Urinary bladder (tissue), 3 donors: ENCODE measurements at regions not wholly inside any gene's neighbourhood (a gene's known extent, or its start where the extent isn't known, plus 50 kb on each side); places are given as distances from the start of the nearest gene placed in this dataset.

Source experiments
- DNase-seq: peaks from one replicate; pipeline ENCODE4 v3.0.0-alpha.2; 2015; ENCODE audit errors: extremely low spot score
- H3K27ac ChIP-seq: one replicate; pipeline ENCODE4 v1.5.1; 2013; ENCODE audit warnings: low read depth, mild to moderate bottlenecking, moderate library complexity
- H3K36me3 ChIP-seq: one replicate; pipeline ENCODE4 v1.6.1; 2013; ENCODE audit warnings: mild to moderate bottlenecking, moderate library complexity; ENCODE audit not compliant: insufficient read depth
- H3K4me1 ChIP-seq: one replicate; pipeline ENCODE4 v1.6.1; 2013; ENCODE audit warnings: mild to moderate bottlenecking, moderate library complexity; ENCODE audit not compliant: insufficient read depth
- H3K4me3 ChIP-seq: one replicate; pipeline ENCODE4 v1.5.1; 2013; ENCODE audit warnings: low read depth, low read length
- WGBS: extraction: QIAGEN DNeasy Blood & Tissue Kit; methylation state at CpG from one replicate; pipeline ENCODE4 v1.1.7; 2013; 5-methylcytosine and 5-hydroxymethylcytosine counted together
- donor health status: healthy with polysubstance abuse.
- donor health status: healthy.

DNA sequence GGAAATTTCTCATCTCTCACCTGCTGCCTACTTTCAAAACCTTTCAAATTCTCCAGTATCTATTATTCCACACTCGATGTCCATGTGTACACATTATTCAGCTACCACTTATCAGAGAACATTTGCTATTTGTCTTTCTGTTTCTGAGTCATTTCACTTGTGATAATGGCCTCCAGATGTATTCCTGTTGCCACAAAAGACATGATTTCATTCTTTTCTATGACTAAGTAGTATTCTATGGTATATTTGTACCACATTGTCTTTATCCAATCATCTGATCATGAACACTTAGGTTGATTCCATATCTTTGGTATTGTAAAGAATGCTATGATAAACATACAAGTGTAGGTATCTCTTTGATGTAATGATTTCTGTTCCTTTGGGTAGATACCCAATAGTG lies 310.1 kb upstream of the SPOCK3 start:
- 86% methylated on average over 1 of the region's 1 CpG for WGBS
- Histone ChIP-seq H3K4me1 (no peaks in the 10 kb centered on the region), H3K27ac (no peak overlapping the region), H3K4me3 (no peak overlapping the region), H3K36me3 (no peaks in the 10 kb centered on the region)
- no peak for DNase-seq

GRCh38 chr4:167550021-167550420 lies 315.7 kb upstream of the SPOCK3 start:
- 52% methylated on average over 5 of the region's 5 CpGs for WGBS
- no peak for DNase-seq
- Histone ChIP-seq H3K4me1 (no peaks in the 10 kb centered on the region), H3K27ac (no peak overlapping the region), H3K36me3 (no peaks in the 10 kb centered on the region), H3K4me3 (no peak overlapping the region)

GRCh38 chr4:167555338-167556022 lies 321.2 kb upstream of the SPOCK3 start:
- WGBS = 78% methylated on average over 3 of the region's 3 CpGs
- H3K4me1 ChIP-seq = no peaks in the 10 kb centered on the region
- no peak overlapping the region for H3K27ac ChIP-seq
- no peaks in the 10 kb centered on the region for H3K36me3 ChIP-seq
- no peak overlapping the region for H3K4me3 ChIP-seq
- no peak for DNase-seq

DNA sequence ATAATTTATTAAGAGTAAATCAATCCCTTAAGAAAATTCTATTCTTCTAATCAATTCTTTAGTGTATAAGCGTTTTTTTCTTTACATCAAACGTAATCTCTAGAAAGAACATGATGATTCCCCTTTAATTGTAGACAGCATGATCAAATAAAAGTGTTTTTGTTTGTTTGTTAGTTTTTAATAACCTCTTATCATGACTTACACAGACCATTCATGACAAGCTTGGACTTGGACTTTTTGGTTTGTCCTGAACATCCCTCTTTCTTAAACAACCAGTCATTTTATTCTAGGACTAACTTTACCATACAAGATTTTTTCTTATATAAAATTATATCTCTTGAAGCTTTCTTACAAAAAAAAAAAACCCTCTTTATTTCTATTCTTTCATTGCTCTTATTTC lies 344.6 kb upstream of the SPOCK3 start:
- WGBS = 35% methylated on average over 2 of the region's 2 CpGs
- H3K27ac ChIP-seq = no peak overlapping the region

GRCh38 chr4:167581449-167581965 lies 347.2 kb upstream of the SPOCK3 start:
- no peak overlapping the region for H3K4me3 ChIP-seq
- 87% methylated on average over 19 of the region's 19 CpGs for WGBS
- H3K4me1 ChIP-seq = no peaks in the 10 kb centered on the region
- H3K27ac ChIP-seq = no peak overlapping the region
- H3K36me3 ChIP-seq = no peaks in the 10 kb centered on the region
- no peak for DNase-seq

More for the DNA sequence above, 344.6 kb upstream of the SPOCK3 start:
- H3K36me3 ChIP-seq = no peaks in the 10 kb centered on the region
- H3K4me1 ChIP-seq = no peaks in the 10 kb centered on the region
- H3K4me3 ChIP-seq = no peak overlapping the region
- no peak for DNase-seq

DNA sequence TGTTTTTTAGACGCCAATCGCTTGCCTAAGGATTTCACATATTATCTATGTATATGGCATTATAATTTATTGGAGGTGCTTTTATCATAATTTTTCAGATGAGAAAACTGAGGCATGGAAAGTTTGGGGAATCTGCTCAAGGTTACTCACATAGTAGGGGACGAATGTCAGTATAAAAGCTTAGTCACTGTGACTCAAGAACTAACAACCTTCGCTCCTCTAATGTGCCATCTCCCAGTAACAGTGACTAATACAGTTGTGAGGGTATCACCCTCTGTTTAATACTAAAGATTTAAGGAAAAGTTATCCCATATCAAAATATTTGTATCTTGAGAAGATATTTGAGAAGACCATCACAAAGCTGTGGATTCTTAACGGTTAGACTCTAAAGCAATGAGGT lies 353.1 kb upstream of the SPOCK3 start:
- no peak for DNase-seq
- Histone ChIP-seq H3K36me3 (no peaks in the 10 kb centered on the region), H3K4me3 (no peak overlapping the region), H3K4me1 (no peaks in the 10 kb centered on the region), H3K27ac (no peak overlapping the region)
- 86% methylated on average over 5 of the region's 5 CpGs for WGBS

GRCh38 chr4:167595898-167596297 lies 361.6 kb upstream of the SPOCK3 start:
- no peak overlapping the region for H3K27ac ChIP-seq
- no peak overlapping the region for H3K4me3 ChIP-seq
- WGBS = 78% methylated on average over 3 of the region's 3 CpGs
- H3K4me1 ChIP-seq = no peaks in the 10 kb centered on the region
- H3K36me3 ChIP-seq = no peaks in the 10 kb centered on the region
- no peak for DNase-seq

GRCh38 chr4:167602157-167602556 lies 367.9 kb upstream of the SPOCK3 start:
- H3K27ac ChIP-seq = no peak overlapping the region
- 75% methylated on average over 2 of the region's 2 CpGs for WGBS

GRCh38 chr4:167606551-167606950 lies 372.3 kb upstream of the SPOCK3 start:
- no peak for DNase-seq
- H3K27ac ChIP-seq = no peak overlapping the region
- WGBS = 66% methylated on average over 4 of the region's 4 CpGs
- no peaks in the 10 kb centered on the region for H3K4me1 ChIP-seq
- no peaks in the 10 kb centered on the region for H3K36me3 ChIP-seq
- no peak overlapping the region for H3K4me3 ChIP-seq

More at GRCh38 chr4:167602157-167602556, 367.9 kb upstream of the SPOCK3 start:
- H3K36me3 ChIP-seq = no peaks in the 10 kb centered on the region
- H3K4me1 ChIP-seq = no peaks in the 10 kb centered on the region
- DNase-seq = no peak
- H3K4me3 ChIP-seq = no peak overlapping the region

DNA sequence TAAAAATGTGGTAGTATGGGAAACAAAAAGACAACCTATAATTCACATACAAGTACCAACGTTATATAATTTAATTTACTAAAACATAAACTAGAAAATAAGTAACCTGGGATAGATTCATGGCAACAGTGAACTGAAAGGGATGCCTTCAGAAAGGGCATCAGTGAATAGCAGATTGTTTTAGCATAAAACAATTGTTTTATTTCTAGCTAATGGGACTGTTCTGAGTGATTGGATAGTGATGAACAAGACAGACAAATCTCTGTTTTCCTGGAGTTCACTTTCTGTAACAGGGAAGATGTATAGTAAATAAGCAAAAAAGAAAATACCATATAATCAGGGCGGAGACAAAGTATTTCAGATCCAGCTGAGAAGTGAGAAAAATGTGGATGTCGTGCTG lies 379.1 kb upstream of the SPOCK3 start:
- DNase-seq = no peak
- 72% methylated on average over 3 of the region's 3 CpGs for WGBS
- Histone ChIP-seq H3K36me3 (no peaks in the 10 kb centered on the region), H3K4me1 (no peaks in the 10 kb centered on the region), H3K27ac (no peak overlapping the region), H3K4me3 (no peak overlapping the region)

- WGBS = 50% methylated on average over 3 of the region's 3 CpGs
- Histone ChIP-seq H3K36me3 (no peaks in the 10 kb centered on the region), H3K4me1 (no peaks in the 10 kb centered on the region), H3K4me3 (no peak overlapping the region), H3K27ac (no peak overlapping the region)
- no peak for DNase-seq
Measured at GRCh38 chr4:167614866-167615265, 380.6 kb upstream of the SPOCK3 start.

DNA sequence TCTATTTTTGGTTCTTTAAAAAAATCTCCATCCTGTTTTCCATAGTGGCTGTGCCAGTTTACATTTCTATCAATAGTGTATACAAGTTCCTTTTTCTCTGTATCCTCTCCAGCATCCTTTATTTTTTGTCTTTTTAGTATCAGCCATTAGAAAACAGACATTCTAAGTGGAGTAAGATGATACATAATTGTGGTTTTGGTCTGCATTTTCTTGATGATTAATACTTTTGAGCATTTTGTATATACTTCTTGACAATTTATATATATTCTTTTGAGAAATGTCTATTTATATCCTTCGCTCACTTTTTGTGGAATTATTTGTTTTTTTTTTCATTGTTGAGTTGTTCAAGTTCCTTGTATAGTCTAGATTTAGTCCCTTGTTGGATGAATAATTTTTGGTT lies 382.2 kb upstream of the SPOCK3 start:
- Histone ChIP-seq H3K4me3 (no peak overlapping the region), H3K36me3 (no peaks in the 10 kb centered on the region), H3K27ac (no peak overlapping the region), H3K4me1 (no peaks in the 10 kb centered on the region)
- no peak for DNase-seq
- 40% methylated on average over 1 of the region's 1 CpG for WGBS

DNA sequence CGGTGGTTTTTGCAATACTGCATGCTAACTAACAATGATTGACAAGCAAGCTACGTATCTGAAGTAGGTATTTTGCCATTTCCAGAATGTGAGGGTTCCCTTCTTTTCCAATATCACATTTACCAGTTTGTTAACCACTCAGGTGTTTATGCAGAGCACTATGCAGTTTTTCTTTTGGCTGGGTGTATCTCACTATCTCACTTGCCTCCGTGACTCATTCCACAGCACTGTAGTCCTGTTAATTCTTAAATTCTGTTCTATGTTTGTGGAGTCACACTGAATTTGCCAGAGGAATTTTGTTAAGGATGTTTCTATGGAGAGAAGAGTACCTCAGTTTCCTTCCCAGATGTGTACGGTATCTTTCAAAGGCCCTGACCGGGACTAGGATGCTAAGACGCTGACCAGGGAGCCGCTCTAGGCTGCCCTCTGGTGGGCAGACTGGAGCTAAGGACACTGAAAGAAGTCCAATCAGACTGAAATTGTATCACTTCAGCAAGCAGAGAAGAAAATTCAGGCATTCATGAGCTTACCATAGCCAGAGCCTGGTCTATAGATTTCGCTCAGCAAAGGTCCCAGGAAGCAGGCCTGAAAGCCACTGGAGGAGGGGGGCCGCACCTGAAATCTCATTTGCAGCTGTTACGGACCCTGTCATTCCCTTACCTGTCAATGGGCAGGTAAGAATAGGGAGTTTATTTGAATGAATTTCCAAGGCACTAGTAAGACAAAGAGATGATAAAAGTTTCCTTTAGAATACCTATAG lies 388.4 kb upstream of the SPOCK3 start:
- H3K4me3 ChIP-seq = no peak overlapping the region
- H3K27ac ChIP-seq = no peak overlapping the region
- WGBS = 51% methylated on average over 10 of the region's 10 CpGs
- no peaks in the 10 kb centered on the region for H3K4me1 ChIP-seq
- DNase-seq = no peak
- H3K36me3 ChIP-seq = no peaks in the 10 kb centered on the region

GRCh38 chr4:167623241-167623572 lies 388.9 kb upstream of the SPOCK3 start:
- WGBS = 77% methylated on average over 3 of the region's 3 CpGs
- H3K27ac ChIP-seq = no peak overlapping the region
- no peak overlapping the region for H3K4me3 ChIP-seq
- no peaks in the 10 kb centered on the region for H3K36me3 ChIP-seq
- H3K4me1 ChIP-seq = no peaks in the 10 kb centered on the region
- no peak for DNase-seq
